ENCODE measurements at regions not wholly inside any gene's neighbourhood (a gene's known extent, or its start where the extent isn't known, plus 50 kb on each side); places are given as distances from the start of the nearest gene placed in this dataset.

GRCh38 chr3:110752307-110752706 is 319.3 kb upstream of the NECTIN3 start:
- DNase-seq (ENCODE audit: low spot score): no peak

GRCh38 chr3:110753516-110753915 is 318.1 kb upstream of the NECTIN3 start:
- no peak for DNase-seq (ENCODE audit: low spot score)

GRCh38 chr3:110754212-110754916 is 317.3 kb upstream of the NECTIN3 start:
- DNase-seq (ENCODE audit: low spot score): peak; percentile 13

- no peak for DNase-seq (ENCODE audit: low spot score)
These were observed 316.3 kb upstream of the NECTIN3 start for GRCh38 chr3:110755345-110755744.

GRCh38 chr3:110756705-110757104 is 314.9 kb upstream of the NECTIN3 start:
- DNase-seq (ENCODE audit: low spot score): no peak

GRCh38 chr3:110758208-110758607 is 313.4 kb upstream of the NECTIN3 start:
- DNase-seq (ENCODE audit: low spot score): no peak

- DNase-seq (ENCODE audit: low spot score): no peak
These were observed 304.5 kb upstream of the NECTIN3 start for GRCh38 chr3:110767156-110767555.

- no peak for DNase-seq (ENCODE audit: low spot score)
These were observed 303.8 kb upstream of the NECTIN3 start for GRCh38 chr3:110767838-110768237.

GRCh38 chr3:110773413-110773954 is 298.1 kb upstream of the NECTIN3 start:
- DNase-seq (ENCODE audit: low spot score): no peak

- DNase-seq (ENCODE audit: low spot score): no peak
These were observed 296.9 kb upstream of the NECTIN3 start for GRCh38 chr3:110774496-110775265.

- DNase-seq (ENCODE audit: low spot score): no peak
These were observed 292.0 kb upstream of the NECTIN3 start for GRCh38 chr3:110779581-110779980.

GRCh38 chr3:110783541-110783940 is 288.1 kb upstream of the NECTIN3 start:
- DNase-seq (ENCODE audit: low spot score): no peak

- no peak for DNase-seq (ENCODE audit: low spot score)
These were observed 282.8 kb upstream of the NECTIN3 start for GRCh38 chr3:110788794-110789193.

- DNase-seq (ENCODE audit: low spot score): no peak
These were observed 282.3 kb upstream of the NECTIN3 start for GRCh38 chr3:110789315-110789714.

- DNase-seq (ENCODE audit: low spot score): no peak
These were observed 281.0 kb upstream of the NECTIN3 start for GRCh38 chr3:110790631-110791030.

GRCh38 chr3:110791995-110792686 is 279.5 kb upstream of the NECTIN3 start:
- no peak for DNase-seq (ENCODE audit: low spot score)

- DNase-seq (ENCODE audit: low spot score): no peak
These were observed 278.0 kb upstream of the NECTIN3 start for GRCh38 chr3:110793611-110794010.

- DNase-seq (ENCODE audit: low spot score): no peak
These were observed 276.5 kb upstream of the NECTIN3 start for GRCh38 chr3:110795163-110795562.

- DNase-seq (ENCODE audit: low spot score): no peak
These were observed 272.3 kb upstream of the NECTIN3 start for GRCh38 chr3:110799271-110799670.

- no peak for DNase-seq (ENCODE audit: low spot score)
These were observed 266.8 kb upstream of the NECTIN3 start for GRCh38 chr3:110804856-110805255.

GRCh38 chr3:110806924-110807323 is 264.7 kb upstream of the NECTIN3 start:
- DNase-seq (ENCODE audit: low spot score): no peak

GRCh38 chr3:110808630-110809029 is 263.0 kb upstream of the NECTIN3 start:
- no peak for DNase-seq (ENCODE audit: low spot score)

- no peak for DNase-seq (ENCODE audit: low spot score)
These were observed 261.3 kb upstream of the NECTIN3 start for GRCh38 chr3:110810356-110810755.
